ENCODE measurements at regions not wholly inside any gene's neighbourhood (a gene's known extent, or its start where the extent isn't known, plus 50 kb on each side); places are given as distances from the start of the nearest gene placed in this dataset.

- TF ChIP-seq, protein P1, sequence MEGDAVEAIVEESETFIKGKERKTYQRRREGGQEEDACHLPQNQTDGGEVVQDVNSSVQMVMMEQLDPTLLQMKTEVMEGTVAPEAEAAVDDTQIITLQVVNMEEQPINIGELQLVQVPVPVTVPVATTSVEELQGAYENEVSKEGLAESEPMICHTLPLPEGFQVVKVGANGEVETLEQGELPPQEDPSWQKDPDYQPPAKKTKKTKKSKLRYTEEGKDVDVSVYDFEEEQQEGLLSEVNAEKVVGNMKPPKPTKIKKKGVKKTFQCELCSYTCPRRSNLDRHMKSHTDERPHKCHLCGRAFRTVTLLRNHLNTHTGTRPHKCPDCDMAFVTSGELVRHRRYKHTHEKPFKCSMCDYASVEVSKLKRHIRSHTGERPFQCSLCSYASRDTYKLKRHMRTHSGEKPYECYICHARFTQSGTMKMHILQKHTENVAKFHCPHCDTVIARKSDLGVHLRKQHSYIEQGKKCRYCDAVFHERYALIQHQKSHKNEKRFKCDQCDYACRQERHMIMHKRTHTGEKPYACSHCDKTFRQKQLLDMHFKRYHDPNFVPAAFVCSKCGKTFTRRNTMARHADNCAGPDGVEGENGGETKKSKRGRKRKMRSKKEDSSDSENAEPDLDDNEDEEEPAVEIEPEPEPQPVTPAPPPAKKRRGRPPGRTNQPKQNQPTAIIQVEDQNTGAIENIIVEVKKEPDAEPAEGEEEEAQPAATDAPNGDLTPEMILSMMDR (IDR thresholded peaks at IDR 0.05) = no peak
Observed at GRCh38 chr10:94282369-94282768, 80.4 kb downstream of the NOC3L start (continued).

Small RNAs in the stretch of these regions (small RNA-seq; reads per million reads assigned to genes)
- 0 to 1.1 (median 0) reads per million in 7 experiments for gene RNU6-657P
